HEK293 (cell line): ENCODE measurements at regions not wholly inside any gene's neighbourhood (a gene's known extent, or its start where the extent isn't known, plus 50 kb on each side); places are given as distances from the start of the nearest gene placed in this dataset.

Experiments
- CTCF ChIA-PET: fragments of 350-600 bp; formaldehyde crosslinking; extraction: SDS; loops from one replicate; lab custom pipeline; 2021; ENCODE audit warnings: antibody characterized with exemption; lab: Yijun Ruan, JAX
- POLR2A ChIA-PET: fragments of 300-600 bp; formaldehyde crosslinking; extraction: SDS; loops from one replicate; lab custom pipeline; 2020; ENCODE audit warnings: antibody characterized with exemption, inconsistent platforms; lab: Yijun Ruan, JAX
- H3K27ac ChIP-seq: fragments of 200-500 bp; sonication (Bioruptor generic); 2 replicates; pipeline ENCODE4 v1.5.1; 2014; ENCODE audit warnings: low read depth, low read length, control low read depth, inconsistent platforms; ENCODE audit errors: extremely low read depth
- H3K36me3 ChIP-seq, 2 experiments: fragments of 200-500 bp in 1 of 2; sonication (Bioruptor generic) in 1 of 2; 1 replicate in 1 of 2; 2 replicates in 1 of 2; pipeline ENCODE4 v1.5.1; 2014 to 2017; ENCODE audit warnings: inconsistent platforms in 2 of 2, low read length in 2 of 2; ENCODE audit not compliant: control insufficient read depth in 2 of 2, insufficient read depth in 1 of 2
- H3K4me1 ChIP-seq: fragments of 200-500 bp; sonication (Bioruptor generic); 2 replicates; pipeline ENCODE4 v1.5.1; 2014; ENCODE audit warnings: mild to moderate bottlenecking, low read length, inconsistent platforms; ENCODE audit not compliant: control insufficient read depth, insufficient read depth
- H3K4me3 ChIP-seq: 2 replicates; pipeline ENCODE4 v1.5.1; 2011; ENCODE audit warnings: low read depth, mild to moderate bottlenecking, control low read depth, low read length, moderate library complexity
- H3K9me3 ChIP-seq: fragments of 200-500 bp; sonication (Bioruptor generic); 2 replicates; pipeline ENCODE4 v1.5.1; 2014; ENCODE audit warnings: low read depth, low read length, inconsistent platforms; ENCODE audit not compliant: control insufficient read depth, insufficient read depth
- BCL11A ChIP-seq: fragments of 450-650 bp; formaldehyde crosslinking; IDR thresholded peaks from 2 replicates; pipeline ENCODE4 v1.5.1; 2016; ENCODE audit warnings: low read depth, missing biosample characterization, missing genetic modification characterization
- BCL11B ChIP-seq: fragments of 450-650 bp; formaldehyde crosslinking; IDR thresholded peaks from 2 replicates; pipeline ENCODE4 v1.5.1; 2016; ENCODE audit warnings: low read depth, missing biosample characterization, missing genetic modification characterization
- ELK4 ChIP-seq: IDR thresholded peaks from 2 replicates; pipeline ENCODE4 v1.6.1; 2011; ENCODE audit warnings: mild to moderate bottlenecking, low read depth, low read length, borderline replicate concordance
- GLIS1 ChIP-seq: fragments of 450-650 bp; formaldehyde crosslinking; IDR thresholded peaks from 2 replicates; pipeline ENCODE4 v1.5.1; 2016; ENCODE audit warnings: missing biosample characterization, missing genetic modification characterization
- KLF9 ChIP-seq: fragments of 450-650 bp; formaldehyde crosslinking; IDR thresholded peaks from 2 replicates; pipeline ENCODE4 v1.5.1; 2016; ENCODE audit warnings: missing biosample characterization, missing genetic modification characterization, low read depth
- SCRT1 ChIP-seq: fragments of 450-650 bp; formaldehyde crosslinking; IDR thresholded peaks from 2 replicates; pipeline ENCODE4 v1.5.1; 2016; ENCODE audit warnings: missing biosample characterization, missing genetic modification characterization, borderline replicate concordance
- SP3 ChIP-seq: fragments of 450-650 bp; formaldehyde crosslinking; IDR thresholded peaks from 2 replicates; pipeline ENCODE4 v1.5.1; 2016; ENCODE audit warnings: missing biosample characterization, missing genetic modification characterization
- WT1 ChIP-seq: fragments of 450-650 bp; formaldehyde crosslinking; IDR thresholded peaks from 2 replicates; pipeline ENCODE4 v1.5.1; 2016; ENCODE audit warnings: missing biosample characterization, missing genetic modification characterization
- ZBTB7A ChIP-seq: fragments of 450-650 bp; formaldehyde crosslinking; IDR thresholded peaks from 2 replicates; pipeline ENCODE4 v1.5.1; 2016; ENCODE audit warnings: low read depth, missing biosample characterization, missing genetic modification characterization
- ZNF157 ChIP-seq: fragments of 450-650 bp; formaldehyde crosslinking; IDR thresholded peaks from 2 replicates; pipeline ENCODE4 v1.5.1; 2016; ENCODE audit warnings: missing biosample characterization, missing genetic modification characterization
- ZNF2 ChIP-seq: fragments of 450-650 bp; formaldehyde crosslinking; IDR thresholded peaks from 2 replicates; pipeline ENCODE4 v1.5.1; 2016; ENCODE audit warnings: missing biosample characterization, missing genetic modification characterization
- ZNF223 ChIP-seq: fragments of 450-650 bp; formaldehyde crosslinking; IDR thresholded peaks from 2 replicates; pipeline ENCODE4 v1.5.1; 2016; ENCODE audit warnings: missing biosample characterization, missing genetic modification characterization
- ZNF292 ChIP-seq: fragments of 450-650 bp; formaldehyde crosslinking; IDR thresholded peaks from 2 replicates; pipeline ENCODE4 v1.5.1; 2016; ENCODE audit warnings: low read depth, missing biosample characterization, missing genetic modification characterization, borderline replicate concordance
- ZNF354C ChIP-seq: fragments of 450-650 bp; formaldehyde crosslinking; IDR thresholded peaks from 2 replicates; pipeline ENCODE4 v1.5.1; 2016; ENCODE audit warnings: missing biosample characterization, missing genetic modification characterization, low read depth, borderline replicate concordance
- ZNF37A ChIP-seq: fragments of 450-650 bp; IDR thresholded peaks from 2 replicates; pipeline ENCODE4 v1.5.1; 2018; ENCODE audit warnings: missing biosample characterization, missing genetic modification characterization
- ZNF561 ChIP-seq: fragments of 450-650 bp; IDR thresholded peaks from 2 replicates; pipeline ENCODE4 v1.5.1; 2018; ENCODE audit warnings: missing biosample characterization, missing genetic modification characterization, borderline replicate concordance
- ZNF621 ChIP-seq: fragments of 450-650 bp; formaldehyde crosslinking; IDR thresholded peaks from 2 replicates; pipeline ENCODE4 v1.5.1; 2017; ENCODE audit warnings: missing biosample characterization, missing genetic modification characterization
- ZNF639 ChIP-seq: fragments of 450-650 bp; formaldehyde crosslinking; IDR thresholded peaks from 2 replicates; pipeline ENCODE4 v1.5.1; 2016; ENCODE audit warnings: missing biosample characterization, missing genetic modification characterization
- ZNF645 ChIP-seq: fragments of 450-650 bp; formaldehyde crosslinking; IDR thresholded peaks from 2 replicates; pipeline ENCODE4; 2016; ENCODE audit warnings: missing biosample characterization, missing genetic modification characterization
- ZNF654 ChIP-seq: fragments of 450-650 bp; formaldehyde crosslinking; IDR thresholded peaks from 2 replicates; pipeline ENCODE4 v1.5.1; 2016; ENCODE audit warnings: low read depth, missing biosample characterization, missing genetic modification characterization
- ZNF677 ChIP-seq: fragments of 450-650 bp; IDR thresholded peaks from 2 replicates; pipeline ENCODE4 v1.5.0; 2018; ENCODE audit warnings: missing biosample characterization, mild to moderate bottlenecking, missing genetic modification characterization, moderate library complexity
- ZSCAN4 ChIP-seq: fragments of 450-650 bp; formaldehyde crosslinking; IDR thresholded peaks from 2 replicates; pipeline ENCODE4 v1.5.1; 2017; ENCODE audit warnings: missing biosample characterization, missing genetic modification characterization
- TF ChIP-seq, protein P1 (sequence below): fragments of 450-650 bp; formaldehyde crosslinking; IDR thresholded peaks from 2 replicates; pipeline ENCODE4 v1.5.1; 2017; ENCODE audit warnings: missing biosample characterization, missing genetic modification characterization
- TF ChIP-seq, protein P2 (sequence below): fragments of 450-650 bp; formaldehyde crosslinking; IDR thresholded peaks from 2 replicates; pipeline ENCODE4 v1.5.1; 2016; ENCODE audit warnings: missing biosample characterization, missing genetic modification characterization
- TF ChIP-seq, protein P3 (sequence below): fragments of 450-650 bp; formaldehyde crosslinking; conservative IDR thresholded peaks from 2 replicates; pipeline ENCODE4 v1.5.1; 2016; ENCODE audit warnings: low read depth, missing biosample characterization, missing genetic modification characterization

DNA sequence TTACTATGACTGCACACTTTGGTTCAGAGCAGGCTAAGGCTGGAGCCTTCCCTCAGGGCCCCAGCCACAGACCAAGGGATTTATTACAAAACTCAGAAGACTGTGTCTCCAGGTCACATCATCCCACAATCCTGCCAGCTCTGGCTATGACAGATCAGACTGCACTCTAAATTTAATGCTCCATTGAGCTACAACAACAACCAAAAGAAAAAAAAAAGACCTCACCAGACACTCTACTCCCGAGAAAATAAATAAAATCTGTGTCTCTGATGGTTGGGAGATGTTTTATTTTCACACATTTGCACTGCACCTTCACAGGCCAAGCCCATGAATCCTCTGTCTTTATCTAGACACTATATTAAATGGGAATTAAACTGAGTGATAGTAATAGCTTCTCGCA lies 50.8 kb upstream of the CTNNB1 start:
- H3K9me3 ChIP-seq = no peaks in the 10 kb centered on the region
- H3K36me3 ChIP-seq = no peaks in the 10 kb centered on the region
- no peak overlapping the region for H3K4me3 ChIP-seq
- H3K4me1 ChIP-seq = peaks cover 2% of the 10 kb centered on the region
- peak overlapping the region; percentile 30 for H3K27ac ChIP-seq
- CTCF ChIA-PET = interaction anchor here (0.6 to 0.7 kb wide), 2 partner anchors 27 to 113 kb away, joined by 3 to 4 read pairs; no protein-coding TSS in a partner anchor
- POLR2A ChIA-PET = interaction anchor here (0.6 to 2.6 kb wide), 4 partner anchors 10 to 52 kb away, joined by 3 to 14 read pairs (median 4); partner anchors contain the start of gene CTNNB1
- TF ChIP-seq ZNF292 (tag by site-specific recombination) (no peak), ZNF561 (no peak), ZNF645 (tag by site-specific recombination) (no peak), ZNF621 (tag by site-specific recombination) (no peak), ZNF654 (tag by site-specific recombination) (no peak), ZNF354C (tag by site-specific recombination) (no peak), ZNF37A (no peak), ZSCAN4 (tag by site-specific recombination) (no peak), GLIS1 (tag by site-specific recombination) (no peak), BCL11A (tag by site-specific recombination) (no peak), SCRT1 (tag by site-specific recombination) (no peak), ZNF677 (tag by site-specific recombination) (no peak), ZNF639 (no peak), SP3 (no peak), BCL11B (no peak), ZBTB7A (no peak), ZNF223 (tag by site-specific recombination) (no peak), ELK4 (no peak), KLF9 (tag by site-specific recombination) (no peak), ZNF2 (tag by site-specific recombination) (no peak), WT1 (tag by site-specific recombination) (peak; percentile 19; the same call in 1 of the 2 replicates), ZNF157 (tag by site-specific recombination) (no peak)
- TF ChIP-seq, protein P1, sequence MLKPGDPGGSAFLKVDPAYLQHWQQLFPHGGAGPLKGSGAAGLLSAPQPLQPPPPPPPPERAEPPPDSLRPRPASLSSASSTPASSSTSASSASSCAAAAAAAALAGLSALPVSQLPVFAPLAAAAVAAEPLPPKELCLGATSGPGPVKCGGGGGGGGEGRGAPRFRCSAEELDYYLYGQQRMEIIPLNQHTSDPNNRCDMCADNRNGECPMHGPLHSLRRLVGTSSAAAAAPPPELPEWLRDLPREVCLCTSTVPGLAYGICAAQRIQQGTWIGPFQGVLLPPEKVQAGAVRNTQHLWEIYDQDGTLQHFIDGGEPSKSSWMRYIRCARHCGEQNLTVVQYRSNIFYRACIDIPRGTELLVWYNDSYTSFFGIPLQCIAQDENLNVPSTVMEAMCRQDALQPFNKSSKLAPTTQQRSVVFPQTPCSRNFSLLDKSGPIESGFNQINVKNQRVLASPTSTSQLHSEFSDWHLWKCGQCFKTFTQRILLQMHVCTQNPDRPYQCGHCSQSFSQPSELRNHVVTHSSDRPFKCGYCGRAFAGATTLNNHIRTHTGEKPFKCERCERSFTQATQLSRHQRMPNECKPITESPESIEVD (tag by site-specific recombination) = peak; percentile 72
- TF ChIP-seq, protein P2, sequence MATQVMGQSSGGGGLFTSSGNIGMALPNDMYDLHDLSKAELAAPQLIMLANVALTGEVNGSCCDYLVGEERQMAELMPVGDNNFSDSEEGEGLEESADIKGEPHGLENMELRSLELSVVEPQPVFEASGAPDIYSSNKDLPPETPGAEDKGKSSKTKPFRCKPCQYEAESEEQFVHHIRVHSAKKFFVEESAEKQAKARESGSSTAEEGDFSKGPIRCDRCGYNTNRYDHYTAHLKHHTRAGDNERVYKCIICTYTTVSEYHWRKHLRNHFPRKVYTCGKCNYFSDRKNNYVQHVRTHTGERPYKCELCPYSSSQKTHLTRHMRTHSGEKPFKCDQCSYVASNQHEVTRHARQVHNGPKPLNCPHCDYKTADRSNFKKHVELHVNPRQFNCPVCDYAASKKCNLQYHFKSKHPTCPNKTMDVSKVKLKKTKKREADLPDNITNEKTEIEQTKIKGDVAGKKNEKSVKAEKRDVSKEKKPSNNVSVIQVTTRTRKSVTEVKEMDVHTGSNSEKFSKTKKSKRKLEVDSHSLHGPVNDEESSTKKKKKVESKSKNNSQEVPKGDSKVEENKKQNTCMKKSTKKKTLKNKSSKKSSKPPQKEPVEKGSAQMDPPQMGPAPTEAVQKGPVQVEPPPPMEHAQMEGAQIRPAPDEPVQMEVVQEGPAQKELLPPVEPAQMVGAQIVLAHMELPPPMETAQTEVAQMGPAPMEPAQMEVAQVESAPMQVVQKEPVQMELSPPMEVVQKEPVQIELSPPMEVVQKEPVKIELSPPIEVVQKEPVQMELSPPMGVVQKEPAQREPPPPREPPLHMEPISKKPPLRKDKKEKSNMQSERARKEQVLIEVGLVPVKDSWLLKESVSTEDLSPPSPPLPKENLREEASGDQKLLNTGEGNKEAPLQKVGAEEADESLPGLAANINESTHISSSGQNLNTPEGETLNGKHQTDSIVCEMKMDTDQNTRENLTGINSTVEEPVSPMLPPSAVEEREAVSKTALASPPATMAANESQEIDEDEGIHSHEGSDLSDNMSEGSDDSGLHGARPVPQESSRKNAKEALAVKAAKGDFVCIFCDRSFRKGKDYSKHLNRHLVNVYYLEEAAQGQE (tag by site-specific recombination) = no peak
- TF ChIP-seq, protein P3, sequence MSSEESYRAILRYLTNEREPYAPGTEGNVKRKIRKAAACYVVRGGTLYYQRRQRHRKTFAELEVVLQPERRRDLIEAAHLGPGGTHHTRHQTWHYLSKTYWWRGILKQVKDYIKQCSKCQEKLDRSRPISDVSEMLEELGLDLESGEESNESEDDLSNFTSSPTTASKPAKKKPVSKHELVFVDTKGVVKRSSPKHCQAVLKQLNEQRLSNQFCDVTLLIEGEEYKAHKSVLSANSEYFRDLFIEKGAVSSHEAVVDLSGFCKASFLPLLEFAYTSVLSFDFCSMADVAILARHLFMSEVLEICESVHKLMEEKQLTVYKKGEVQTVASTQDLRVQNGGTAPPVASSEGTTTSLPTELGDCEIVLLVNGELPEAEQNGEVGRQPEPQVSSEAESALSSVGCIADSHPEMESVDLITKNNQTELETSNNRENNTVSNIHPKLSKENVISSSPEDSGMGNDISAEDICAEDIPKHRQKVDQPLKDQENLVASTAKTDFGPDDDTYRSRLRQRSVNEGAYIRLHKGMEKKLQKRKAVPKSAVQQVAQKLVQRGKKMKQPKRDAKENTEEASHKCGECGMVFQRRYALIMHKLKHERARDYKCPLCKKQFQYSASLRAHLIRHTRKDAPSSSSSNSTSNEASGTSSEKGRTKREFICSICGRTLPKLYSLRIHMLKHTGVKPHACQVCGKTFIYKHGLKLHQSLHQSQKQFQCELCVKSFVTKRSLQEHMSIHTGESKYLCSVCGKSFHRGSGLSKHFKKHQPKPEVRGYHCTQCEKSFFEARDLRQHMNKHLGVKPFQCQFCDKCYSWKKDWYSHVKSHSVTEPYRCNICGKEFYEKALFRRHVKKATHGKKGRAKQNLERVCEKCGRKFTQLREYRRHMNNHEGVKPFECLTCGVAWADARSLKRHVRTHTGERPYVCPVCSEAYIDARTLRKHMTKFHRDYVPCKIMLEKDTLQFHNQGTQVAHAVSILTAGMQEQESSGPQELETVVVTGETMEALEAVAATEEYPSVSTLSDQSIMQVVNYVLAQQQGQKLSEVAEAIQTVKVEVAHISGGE (tag by site-specific recombination) = no peak
